GM12875 (cell line): ENCODE measurements at regions not wholly inside any gene's neighbourhood (a gene's known extent, or its start where the extent isn't known, plus 50 kb on each side); places are given as distances from the start of the nearest gene placed in this dataset.

Source experiments
- H3K4me3 ChIP-seq: one replicate; pipeline ENCODE4 v1.5.1; 2011; ENCODE audit warnings: low read depth, low read length, control low read depth
- TF ChIP-seq, protein P1 (sequence below): IDR thresholded peaks from 2 replicates; pipeline ENCODE4 v1.5.1; 2011; ENCODE audit warnings: low read depth, mild to moderate bottlenecking, control low read depth, inconsistent platforms, low read length, moderate library complexity, borderline replicate concordance; ENCODE audit not compliant: insufficient read depth

DNA sequence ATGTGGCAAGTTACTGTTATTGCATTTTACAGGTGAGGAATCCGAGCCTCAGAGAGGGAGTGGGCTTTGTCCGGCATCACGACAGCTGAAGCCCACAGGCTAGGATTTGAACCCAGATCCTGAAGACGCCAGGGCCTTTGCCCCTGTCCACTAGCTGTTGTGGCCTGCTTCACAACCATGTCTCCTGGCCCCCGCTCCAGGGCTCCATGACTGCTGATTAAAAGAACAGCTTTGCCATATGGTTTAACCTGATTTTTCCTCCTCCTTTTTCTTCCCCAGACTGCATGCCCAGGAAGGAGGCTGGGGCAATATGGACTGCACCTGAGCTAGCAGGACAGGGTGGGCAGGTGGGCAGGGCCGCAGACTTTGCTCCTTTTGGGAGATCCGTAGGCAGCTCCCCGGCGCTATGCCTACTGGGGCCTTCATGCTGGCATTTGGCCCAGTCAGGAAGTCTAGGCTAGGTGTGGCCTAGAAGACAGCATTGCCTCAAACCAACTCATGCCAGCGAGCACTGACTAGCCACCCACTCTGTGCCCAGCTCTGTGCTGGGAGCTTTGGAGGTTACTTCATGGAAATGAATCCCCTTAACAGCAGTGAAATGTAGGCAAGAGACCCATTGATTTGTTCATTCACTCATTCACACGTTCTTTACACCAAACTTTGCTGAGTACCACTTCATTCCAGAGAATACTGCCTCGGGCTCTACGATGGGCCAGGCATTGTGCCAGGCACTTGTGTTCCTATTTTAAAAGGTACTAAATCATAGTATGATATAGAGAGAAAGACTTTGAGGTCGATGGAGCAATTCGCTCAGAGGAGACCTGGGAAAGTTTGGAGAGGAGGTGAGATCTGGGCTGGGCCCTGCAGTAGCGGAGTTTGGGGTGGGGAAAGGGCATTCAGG lies 94.3 kb upstream of the CPEB4 start:
- TF ChIP-seq, protein P1, sequence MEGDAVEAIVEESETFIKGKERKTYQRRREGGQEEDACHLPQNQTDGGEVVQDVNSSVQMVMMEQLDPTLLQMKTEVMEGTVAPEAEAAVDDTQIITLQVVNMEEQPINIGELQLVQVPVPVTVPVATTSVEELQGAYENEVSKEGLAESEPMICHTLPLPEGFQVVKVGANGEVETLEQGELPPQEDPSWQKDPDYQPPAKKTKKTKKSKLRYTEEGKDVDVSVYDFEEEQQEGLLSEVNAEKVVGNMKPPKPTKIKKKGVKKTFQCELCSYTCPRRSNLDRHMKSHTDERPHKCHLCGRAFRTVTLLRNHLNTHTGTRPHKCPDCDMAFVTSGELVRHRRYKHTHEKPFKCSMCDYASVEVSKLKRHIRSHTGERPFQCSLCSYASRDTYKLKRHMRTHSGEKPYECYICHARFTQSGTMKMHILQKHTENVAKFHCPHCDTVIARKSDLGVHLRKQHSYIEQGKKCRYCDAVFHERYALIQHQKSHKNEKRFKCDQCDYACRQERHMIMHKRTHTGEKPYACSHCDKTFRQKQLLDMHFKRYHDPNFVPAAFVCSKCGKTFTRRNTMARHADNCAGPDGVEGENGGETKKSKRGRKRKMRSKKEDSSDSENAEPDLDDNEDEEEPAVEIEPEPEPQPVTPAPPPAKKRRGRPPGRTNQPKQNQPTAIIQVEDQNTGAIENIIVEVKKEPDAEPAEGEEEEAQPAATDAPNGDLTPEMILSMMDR = no peak

DNA sequence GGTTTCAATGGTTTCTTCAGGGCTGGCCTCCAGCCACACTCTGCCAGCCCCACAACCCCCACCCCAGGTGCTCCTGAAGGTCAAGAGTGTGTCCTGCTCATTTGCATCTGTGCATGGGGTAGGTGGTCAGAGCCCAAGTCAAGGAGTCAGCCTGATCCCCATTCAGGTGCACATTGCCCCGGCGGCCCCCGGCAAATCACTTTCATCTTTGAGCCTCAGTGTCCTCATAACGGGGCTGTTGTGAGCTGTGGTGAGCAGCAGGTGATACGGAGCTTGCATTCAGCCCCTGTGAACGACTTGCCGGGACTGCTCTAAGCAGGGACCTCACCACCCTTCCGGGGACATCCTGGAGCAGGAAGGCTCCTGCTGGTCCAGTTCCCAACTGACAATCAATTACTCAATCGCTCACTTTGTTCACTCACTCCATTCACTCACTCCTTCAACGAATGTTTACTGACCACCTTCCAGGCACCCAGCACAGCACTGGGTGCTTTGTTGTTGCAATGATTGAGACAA lies 93.2 kb upstream of the CPEB4 start:
- H3K4me3 ChIP-seq = no peak overlapping the region
- TF ChIP-seq, protein P1 = no peak

More for the DNA sequence above, 94.3 kb upstream of the CPEB4 start:
- no peak overlapping the region for H3K4me3 ChIP-seq

DNA sequence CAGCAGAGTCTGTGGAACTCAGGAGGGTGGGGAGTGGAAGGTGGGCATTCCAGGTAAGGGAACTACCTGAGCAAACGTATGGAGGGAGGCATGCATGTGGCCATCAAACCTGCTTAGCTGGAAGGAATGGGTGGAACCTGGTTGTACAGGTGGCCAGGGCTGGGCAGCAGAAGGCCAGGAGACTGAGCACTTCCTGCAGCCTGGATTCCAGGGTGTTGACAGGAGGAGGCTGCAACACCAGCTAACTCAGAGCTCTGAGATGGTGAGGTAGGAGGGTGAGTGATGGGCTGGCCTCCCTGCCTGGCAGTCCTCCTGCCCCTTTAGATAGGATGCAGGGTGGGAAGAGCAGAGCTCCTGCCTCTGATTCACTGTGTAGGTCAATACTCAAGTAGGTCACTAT lies 92.5 kb upstream of the CPEB4 start:
- H3K4me3 ChIP-seq = no peak overlapping the region
- TF ChIP-seq, protein P1 = no peak

DNA sequence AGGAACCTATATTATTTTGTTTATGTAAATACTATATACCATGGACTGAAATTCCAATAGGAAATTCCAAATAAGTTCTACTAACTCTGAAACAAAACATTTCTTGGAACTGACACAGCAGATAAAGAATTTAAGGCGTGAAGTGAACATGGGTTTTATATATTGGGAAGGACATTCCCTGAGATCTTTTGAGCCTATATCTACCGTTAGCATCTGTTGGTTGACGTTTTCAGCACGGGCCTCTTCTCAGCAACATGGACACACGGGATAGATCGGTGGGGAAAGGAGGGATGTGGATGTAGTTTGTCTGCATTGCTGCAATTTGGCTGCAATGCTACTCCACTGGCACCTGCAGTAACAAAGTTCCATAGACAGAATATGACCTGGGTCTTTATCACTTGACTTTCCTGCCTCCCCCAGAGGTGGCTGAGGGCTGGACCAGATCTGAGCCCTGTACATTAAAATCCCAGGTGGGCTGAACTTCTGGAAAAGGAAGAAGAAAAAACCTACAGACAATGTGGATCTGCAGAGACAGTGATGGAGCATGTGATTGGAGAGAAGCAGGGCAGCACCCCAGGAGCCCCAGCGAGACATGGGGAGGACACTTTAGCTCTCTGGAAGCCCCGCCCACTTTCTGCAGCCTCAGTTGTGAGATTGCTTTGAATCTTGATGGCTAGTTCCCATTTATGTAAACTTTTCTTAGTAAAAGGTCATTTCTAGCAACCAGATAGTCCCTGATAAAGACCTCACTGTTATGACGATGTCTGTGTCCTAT lies 91.2 kb upstream of the CPEB4 start:
- no peak overlapping the region for H3K4me3 ChIP-seq
- TF ChIP-seq, protein P1 = no peak

DNA sequence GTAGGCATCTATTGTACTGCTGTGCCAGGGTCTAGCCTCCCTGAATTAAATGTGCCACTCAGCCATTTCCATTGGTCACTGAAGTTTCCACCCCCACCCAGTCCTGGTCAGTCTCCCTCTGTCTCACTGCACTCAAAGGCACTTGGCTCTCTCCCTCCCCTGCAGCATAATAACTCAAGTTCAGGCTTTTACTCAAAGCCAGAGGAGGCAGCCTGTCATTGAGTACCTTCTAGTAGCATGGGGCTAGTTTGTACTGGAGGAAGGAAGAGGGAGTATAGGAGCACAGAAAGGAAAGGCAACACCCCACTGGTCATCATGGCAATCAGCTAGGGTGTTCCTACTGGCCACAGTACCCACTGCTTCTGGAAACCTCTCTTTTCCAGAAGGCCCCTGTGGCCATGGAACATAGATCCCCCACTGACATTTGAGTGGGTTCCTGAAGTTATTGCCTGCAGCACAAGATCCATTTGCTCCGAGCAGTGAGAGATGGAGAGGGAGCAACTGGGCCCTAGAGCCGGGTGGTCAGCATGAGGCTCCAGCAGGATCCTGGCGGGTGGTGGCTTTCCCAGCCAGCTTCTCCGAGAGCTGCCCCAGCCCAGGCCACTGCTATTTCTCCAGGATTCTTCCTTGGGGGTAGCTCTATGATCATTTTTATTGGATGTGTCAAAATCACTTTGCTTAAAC lies 89.9 kb upstream of the CPEB4 start:
- TF ChIP-seq, protein P1 = no peak
- H3K4me3 ChIP-seq = no peak overlapping the region

DNA sequence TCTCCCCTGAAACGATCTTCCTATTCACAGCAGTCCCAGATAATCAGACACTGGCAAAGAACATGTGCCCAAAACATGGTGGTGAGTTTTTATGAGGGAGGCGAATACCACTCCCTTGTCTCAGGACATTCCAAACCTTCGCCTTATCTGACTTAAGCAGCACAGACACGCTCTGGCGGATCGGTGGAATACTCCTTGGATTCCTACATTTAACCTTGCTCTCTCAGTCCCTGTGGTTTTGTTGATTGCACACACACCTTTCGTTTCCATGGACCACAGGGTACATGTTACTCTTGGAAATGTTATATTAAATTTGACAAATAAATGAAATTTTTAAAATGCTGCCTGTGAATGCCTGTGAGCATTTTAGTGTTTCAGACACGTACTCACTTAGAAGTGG lies 87.8 kb upstream of the CPEB4 start:
- no peak overlapping the region for H3K4me3 ChIP-seq
- TF ChIP-seq, protein P1 = no peak
